Esophagus muscularis mucosa (tissue), 4 donors: ENCODE measurements at regions not wholly inside any gene's neighbourhood (a gene's known extent, or its start where the extent isn't known, plus 50 kb on each side); places are given as distances from the start of the nearest gene placed in this dataset.

Experiments
- CTCF ChIP-seq, 3 experiments: fragments of 200-600 bp in 2 of 3; fragments of 450-650 bp in 1 of 3; sonication (generic) in 2 of 3; IDR thresholded peaks; one replicate each; pipeline ENCODE4 v1.5.1; 2017 to 2019; ENCODE audit warnings: antibody characterized with exemption in 3 of 3, mild to moderate bottlenecking in 2 of 3, moderate library complexity in 1 of 3
- EP300 ChIP-seq: sonication (generic); formaldehyde crosslinking; IDR thresholded peaks from one replicate; pipeline ENCODE4 v1.6.1; 2017; ENCODE audit warnings: antibody characterized with exemption
- POLR2A ChIP-seq: fragments of 450-650 bp; IDR thresholded peaks from one replicate; pipeline ENCODE4 v1.6.1; 2017; ENCODE audit warnings: antibody characterized with exemption, moderate library complexity, mild to moderate bottlenecking, low read depth
- POLR2AphosphoS5 ChIP-seq, 2 donors: sonication (generic); formaldehyde crosslinking; IDR thresholded peaks; one replicate each; pipeline ENCODE4 v1.6.1; 2017; ENCODE audit warnings: antibody characterized with exemption in 2 of 2

GRCh38 chr15:61549727-61550126 is 320.6 kb upstream of the RORA start:
- TF ChIP-seq EP300 (no peak), POLR2A (no peak), CTCF (IDR thresholded peaks at IDR 0.05) (no peak), POLR2AphosphoS5 (IDR thresholded peaks at IDR 0.05) (no peak)
